ENCODE measurements at regions not wholly inside any gene's neighbourhood (a gene's known extent, or its start where the extent isn't known, plus 50 kb on each side); places are given as distances from the start of the nearest gene placed in this dataset.
"Not testable (repeated sequence)": the region's sequence is repeated elsewhere in the genome, so short reads cannot be mapped to it uniquely, and the experiment has no call there.

- Histone ChIP-seq H3K27me3 (no peaks in the 10 kb centered on the region), H3K4me3 (no peak overlapping the region), H3K36me3 (replicated peaks in 1 of 2; ENCODE audit: insufficient read depth in 1 of 2, low read depth in 2 of 2) (no peaks in the 10 kb centered on the region), H3K4me1 (no peaks in the 10 kb centered on the region), H3K9me3 (no peaks in the 10 kb centered on the region), H3K27ac (no peak overlapping the region)
- 70 to 82% methylated on average over 3 of the region's 3 CpGs for WGBS, 2 donors
- TF ChIP-seq POLR2A (IDR thresholded peaks at IDR 0.05), result no peak
- no peak for TF ChIP-seq CTCF (IDR thresholded peaks at IDR 0.05)
- no peak for DNase-seq
- intact Hi-C loops (cut with DNase I), result no loop called here
- ATAC-seq, result no peak
Measured at GRCh38 chr3:106348139-106348690, 479.4 kb upstream of the CBLB start.

- H3K27ac ChIP-seq, result no peak overlapping the region
- intact Hi-C loops (cut with DNase I), result no loop called here
- no peaks in the 10 kb centered on the region for H3K36me3 ChIP-seq (replicated peaks in 1 of 2; ENCODE audit: insufficient read depth in 1 of 2, low read depth in 2 of 2)
- 35 to 36% methylated on average over 2 of the region's 2 CpGs for WGBS, 2 donors
- DNase-seq, result no peak
- no peak for ATAC-seq
- no peaks in the 10 kb centered on the region for H3K9me3 ChIP-seq
- H3K27me3 ChIP-seq, result no peaks in the 10 kb centered on the region
- TF ChIP-seq POLR2A (IDR thresholded peaks at IDR 0.05) (no peak), CTCF (IDR thresholded peaks at IDR 0.05) (no peak)
- no peak overlapping the region for H3K4me3 ChIP-seq
- H3K4me1 ChIP-seq, result no peaks in the 10 kb centered on the region
Measured at GRCh38 chr3:106349191-106349881, 480.5 kb upstream of the CBLB start.

GRCh38 chr3:106355873-106356272 is 487.1 kb upstream of the CBLB start:
- 61% methylated on average over 3 of the region's 3 CpGs for WGBS, 2 donors
- no peak for ATAC-seq
- no peak for DNase-seq

GRCh38 chr3:106359692-106360091 is 490.9 kb upstream of the CBLB start:
- 63 to 67% methylated on average over 3 of the region's 3 CpGs for WGBS, 2 donors
- Histone ChIP-seq H3K27ac (no peak overlapping the region), H3K36me3 (replicated peaks in 1 of 2; ENCODE audit: insufficient read depth in 1 of 2, low read depth in 2 of 2) (no peaks in the 10 kb centered on the region), H3K4me3 (no peak overlapping the region), H3K9me3 (peaks cover 0 to 5% (median 0%) of the 10 kb centered on the region in 3 donors), H3K4me1 (no peaks in the 10 kb centered on the region), H3K27me3 (no peaks in the 10 kb centered on the region)
- intact Hi-C loops (cut with DNase I), result no loop called here
- no peak for DNase-seq
- TF ChIP-seq POLR2A (IDR thresholded peaks at IDR 0.05), result no peak
- TF ChIP-seq CTCF (IDR thresholded peaks at IDR 0.05), result no peak
- ATAC-seq, result no peak

More at GRCh38 chr3:106355873-106356272, 487.1 kb upstream of the CBLB start:
- no peak overlapping the region for H3K4me3 ChIP-seq
- no peak overlapping the region for H3K27ac ChIP-seq
- H3K27me3 ChIP-seq, result no peaks in the 10 kb centered on the region
- H3K9me3 ChIP-seq, result peaks cover 0 to 5% (median 0%) of the 10 kb centered on the region in 3 donors
- intact Hi-C loops (cut with DNase I), result no loop called here
- no peaks in the 10 kb centered on the region for H3K4me1 ChIP-seq
- TF ChIP-seq POLR2A (IDR thresholded peaks at IDR 0.05) (no peak), CTCF (IDR thresholded peaks at IDR 0.05) (no peak)
- H3K36me3 ChIP-seq (replicated peaks in 1 of 2; ENCODE audit: insufficient read depth in 1 of 2, low read depth in 2 of 2), result no peaks in the 10 kb centered on the region

GRCh38 chr3:106360901-106361300 is 492.1 kb upstream of the CBLB start:
- H3K27ac ChIP-seq; DNase-seq; H3K9me3 ChIP-seq; H3K4me3 ChIP-seq; H3K27me3 ChIP-seq; ATAC-seq; intact Hi-C loops (cut with DNase I); H3K4me1 ChIP-seq; H3K36me3 ChIP-seq (replicated peaks in 1 of 2; ENCODE audit: insufficient read depth in 1 of 2, low read depth in 2 of 2): not testable (repeated sequence)
- 83 to 100% methylated on average over 1 of the region's 1 CpG for WGBS, 2 donors

Data from body of pancreas (tissue), 4 donors.